Lung (tissue), 11 donors: ENCODE measurements at regions not wholly inside any gene's neighbourhood (a gene's known extent, or its start where the extent isn't known, plus 50 kb on each side); places are given as distances from the start of the nearest gene placed in this dataset.

Source experiments
- ATAC-seq: fragments of 200-7000 bp; cut with Tn5 transposase; one replicate; pipeline ENCODE4 v1.9.1; 2020; ENCODE audit warnings: moderate number of reproducible peaks; ENCODE audit not compliant: insufficient read depth, low FRiP score
- DNase-seq, 3 donors: peaks; one replicate each; pipeline ENCODE4 v3.0.0-alpha.2; 2013 to 2017
- H3K27ac ChIP-seq, 2 donors: one replicate each; pipeline ENCODE4 v1.5.1; 2013; ENCODE audit warnings: mild to moderate bottlenecking in 2 of 2, moderate library complexity in 2 of 2, control low read depth in 1 of 2, inconsistent platforms in 1 of 2, low read depth in 1 of 2, low read length in 1 of 2
- H3K27me3 ChIP-seq, 3 donors: one replicate each; pipeline ENCODE4 v1.5.1; 2013; ENCODE audit warnings: low read length in 2 of 3; ENCODE audit not compliant: control insufficient read depth in 3 of 3, insufficient read depth in 3 of 3
- H3K36me3 ChIP-seq, 4 donors: one replicate each; pipeline ENCODE4 v1.5.1; 2013; ENCODE audit warnings: low read length in 4 of 4, mild to moderate bottlenecking in 1 of 4, moderate library complexity in 1 of 4; ENCODE audit not compliant: control insufficient read depth in 4 of 4, insufficient read depth in 4 of 4
- H3K4me1 ChIP-seq, 5 donors: one replicate each; pipeline ENCODE4 v1.5.1; 2013; ENCODE audit warnings: low read length in 5 of 5, mild to moderate bottlenecking in 2 of 5, moderate library complexity in 1 of 5; ENCODE audit not compliant: control insufficient read depth in 5 of 5, insufficient read depth in 5 of 5
- H3K4me3 ChIP-seq: one replicate; pipeline ENCODE4 v1.5.1; 2013; ENCODE audit warnings: mild to moderate bottlenecking, control low read depth, moderate library complexity
- H3K9ac ChIP-seq, 2 donors: one replicate each; pipeline ENCODE4 v1.5.1; 2013; ENCODE audit warnings: low read length in 2 of 2, control low read depth in 1 of 2; ENCODE audit not compliant: insufficient read depth in 1 of 2
- H3K9me3 ChIP-seq, 4 donors: one replicate each; pipeline ENCODE4 v1.5.1; 2013; ENCODE audit warnings: low read length in 3 of 4, mild to moderate bottlenecking in 1 of 4, moderate library complexity in 1 of 4; ENCODE audit not compliant: control insufficient read depth in 4 of 4, insufficient read depth in 3 of 4
- CTCF ChIP-seq: IDR thresholded peaks from 2 replicates; pipeline ENCODE4 v1.5.1; 2012; ENCODE audit warnings: mild to moderate bottlenecking; ENCODE audit errors: control extremely low read depth, extremely low read depth
- WGBS, 2 donors: extraction: QIAGEN DNeasy Blood & Tissue Kit; methylation state at CpG; one replicate each; pipeline ENCODE4 v1.1.7; 2013; 5-methylcytosine and 5-hydroxymethylcytosine counted together
- donor health status: control.
- donor health status: control.
- donor health status: Bipolar disorder and iron deficiency.
- donor health status: healthy.
- donor health status: DM: yes; HTN: yes; CAD: no.

GRCh38 chr4:71980976-71981375 lies 50.8 kb upstream of the NPFFR2 start:
- WGBS, 2 donors: 85 to 93% methylated on average over 2 of the region's 2 CpGs
- no peak overlapping the region for H3K4me3 ChIP-seq
- no peak for TF ChIP-seq CTCF
- ATAC-seq: no peak
- H3K36me3 ChIP-seq: no peaks in the 10 kb centered on the region
- no peaks in the 10 kb centered on the region for H3K9me3 ChIP-seq
- H3K27ac ChIP-seq: no peak overlapping the region
- no peak overlapping the region for H3K9ac ChIP-seq
- no peaks in the 10 kb centered on the region for H3K27me3 ChIP-seq
- no peaks in the 10 kb centered on the region for H3K4me1 ChIP-seq
- no peak for DNase-seq
